Activated CD8-positive, alpha-beta T cell treated with anti-CD3 and anti-CD28 coated beads for 36 hours (primary cell): ENCODE measurements at regions not wholly inside any gene's neighbourhood (a gene's known extent, or its start where the extent isn't known, plus 50 kb on each side); places are given as distances from the start of the nearest gene placed in this dataset.
"Not testable (repeated sequence)": the region's sequence is repeated elsewhere in the genome, so short reads cannot be mapped to it uniquely, and the experiment has no call there.

Experiments
- ATAC-seq: fragments of 200-7000 bp; cut with Tn5 transposase; one replicate; pipeline ENCODE4 v1.10.0; 2021; ENCODE audit warnings: mild to moderate bottlenecking, moderate library complexity
- CTCF ChIA-PET: fragments of 350-600 bp; sonication (Branson Sonifier 250); formaldehyde crosslinking; loops from one replicate; lab custom pipeline; 2021; ENCODE audit warnings: antibody characterized with exemption; lab: Charles Lee
- POLR2A ChIA-PET: fragments of 350-600 bp; sonication (Branson Sonifier 250); formaldehyde crosslinking; loops from one replicate; lab custom pipeline; 2021; ENCODE audit warnings: antibody characterized with exemption; lab: Charles Lee
- DNase-seq: peaks from one replicate; pipeline ENCODE4 v3.0.0-alpha.2; 2020
- H3K27ac Mint-ChIP-seq: one replicate; pipeline ENCODE4 v1.8.0; 2021; ENCODE audit warnings: mild to moderate bottlenecking, mixed read lengths
- H3K27me3 Mint-ChIP-seq: one replicate; pipeline ENCODE4 v1.8.0; 2021; ENCODE audit warnings: mixed read lengths
- H3K36me3 Mint-ChIP-seq: one replicate; pipeline ENCODE4 v1.8.0; 2021; ENCODE audit warnings: low read depth, mixed read lengths
- H3K4me1 Mint-ChIP-seq: one replicate; pipeline ENCODE4 v1.8.0; 2021; ENCODE audit warnings: low read depth, mixed read lengths
- H3K4me3 Mint-ChIP-seq: one replicate; pipeline ENCODE4 v1.8.0; 2021; ENCODE audit warnings: mild to moderate bottlenecking, moderate library complexity, mixed read lengths
- H3K9me3 Mint-ChIP-seq: one replicate; pipeline ENCODE4 v1.8.0; 2021; ENCODE audit warnings: mixed read lengths
- intact Hi-C: fragments of 100-400 bp; cut with micrococcal nuclease; formaldehyde crosslinking; loops from one replicate; pipeline ENCODE4 v1.10.0; 2022
- TF ChIP-seq, protein P1 (sequence below): fragments of 200-600 bp; IDR thresholded peaks from one replicate; pipeline ENCODE4 v1.8.0; 2022; ENCODE audit warnings: antibody characterized with exemption, mild to moderate bottlenecking

GRCh38 chr6:169858935-169859351 lies 107.5 kb downstream of the ERMARD start:
- no peaks in the 10 kb centered on the region for H3K27me3 Mint-ChIP-seq
- POLR2A ChIA-PET = no interaction called here

DNA sequence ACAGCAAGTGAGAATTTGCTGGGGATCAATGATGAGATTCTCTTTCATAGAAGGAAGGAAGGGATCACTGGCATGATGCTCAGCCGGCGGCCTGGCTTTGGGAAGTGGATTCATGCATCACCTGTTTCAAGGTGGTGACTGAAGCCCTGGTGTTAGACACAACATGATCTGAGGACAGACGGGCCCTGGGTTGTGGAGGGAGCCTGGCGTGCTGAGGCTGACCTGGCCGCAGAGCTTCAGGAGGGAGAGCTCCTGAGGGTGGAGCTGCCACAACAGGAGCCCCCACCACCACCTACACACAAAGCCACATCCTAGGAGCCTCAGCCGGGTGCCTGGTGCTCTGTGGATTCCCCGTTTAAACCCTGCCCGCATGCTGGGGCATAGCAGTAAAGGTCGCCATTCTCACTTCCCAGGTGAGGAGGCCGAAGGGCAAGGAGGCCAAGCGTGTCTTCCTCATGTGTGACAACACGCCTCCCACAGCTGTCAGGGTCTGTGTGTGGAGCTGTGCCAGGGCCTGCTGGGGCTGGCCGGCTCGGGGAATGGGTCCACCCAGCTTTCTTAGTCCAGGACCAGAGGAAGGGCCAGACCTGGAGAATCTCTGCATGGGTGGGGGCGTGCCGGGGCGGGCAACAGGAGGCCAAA lies 107.0 kb downstream of the ERMARD start:
- no peaks in the 10 kb centered on the region for H3K36me3 Mint-ChIP-seq
- no peaks in the 10 kb centered on the region for H3K27me3 Mint-ChIP-seq
- ChIA-PET CTCF (interaction anchor here (1.2 to 4.2 kb wide), 2 partner anchors 12 to 27 kb away, joined by 3 to 15 read pairs; no protein-coding TSS in a partner anchor), POLR2A (no interaction called here)
- ATAC-seq = no peak
- TF ChIP-seq, protein P1, sequence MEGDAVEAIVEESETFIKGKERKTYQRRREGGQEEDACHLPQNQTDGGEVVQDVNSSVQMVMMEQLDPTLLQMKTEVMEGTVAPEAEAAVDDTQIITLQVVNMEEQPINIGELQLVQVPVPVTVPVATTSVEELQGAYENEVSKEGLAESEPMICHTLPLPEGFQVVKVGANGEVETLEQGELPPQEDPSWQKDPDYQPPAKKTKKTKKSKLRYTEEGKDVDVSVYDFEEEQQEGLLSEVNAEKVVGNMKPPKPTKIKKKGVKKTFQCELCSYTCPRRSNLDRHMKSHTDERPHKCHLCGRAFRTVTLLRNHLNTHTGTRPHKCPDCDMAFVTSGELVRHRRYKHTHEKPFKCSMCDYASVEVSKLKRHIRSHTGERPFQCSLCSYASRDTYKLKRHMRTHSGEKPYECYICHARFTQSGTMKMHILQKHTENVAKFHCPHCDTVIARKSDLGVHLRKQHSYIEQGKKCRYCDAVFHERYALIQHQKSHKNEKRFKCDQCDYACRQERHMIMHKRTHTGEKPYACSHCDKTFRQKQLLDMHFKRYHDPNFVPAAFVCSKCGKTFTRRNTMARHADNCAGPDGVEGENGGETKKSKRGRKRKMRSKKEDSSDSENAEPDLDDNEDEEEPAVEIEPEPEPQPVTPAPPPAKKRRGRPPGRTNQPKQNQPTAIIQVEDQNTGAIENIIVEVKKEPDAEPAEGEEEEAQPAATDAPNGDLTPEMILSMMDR = no peak
- H3K27ac Mint-ChIP-seq = no peak overlapping the region
- no peak for DNase-seq
- intact Hi-C loops = no loop called here
- peaks cover 25% of the 10 kb centered on the region for H3K4me1 Mint-ChIP-seq
- H3K9me3 Mint-ChIP-seq = peaks cover 6% of the 10 kb centered on the region
- H3K4me3 Mint-ChIP-seq = no peak overlapping the region

More at GRCh38 chr6:169858935-169859351, 107.5 kb downstream of the ERMARD start:
- intact Hi-C loops = no loop called here
- CTCF ChIA-PET = interaction anchor here (4.2 kb wide), 1 partner anchor 27 kb away, joined by 15 read pairs; no protein-coding TSS in a partner anchor
- Mint-ChIP-seq H3K4me3 (no peak overlapping the region), H3K27ac (no peak overlapping the region), H3K36me3 (no peaks in the 10 kb centered on the region), H3K9me3 (peaks cover 6% of the 10 kb centered on the region), H3K4me1 (peaks cover 30% of the 10 kb centered on the region)
- ATAC-seq (no peak), DNase-seq (no peak)
- TF ChIP-seq, protein P1 = no peak

- no peak for DNase-seq
- Mint-ChIP-seq H3K4me3 (no peak overlapping the region), H3K27ac (no peak overlapping the region), H3K27me3 (no peaks in the 10 kb centered on the region), H3K9me3 (peaks cover 12% of the 10 kb centered on the region), H3K36me3 (no peaks in the 10 kb centered on the region), H3K4me1 (peaks cover 23% of the 10 kb centered on the region)
- CTCF ChIA-PET = interaction anchor here (1.2 to 4.2 kb wide), 2 partner anchors 13 to 26 kb away, joined by 3 to 15 read pairs; no protein-coding TSS in a partner anchor
- TF ChIP-seq, protein P1 = no peak
- no peak for ATAC-seq
- intact Hi-C loops = no loop called here
- POLR2A ChIA-PET = no interaction called here
These were observed 106.2 kb downstream of the ERMARD start for GRCh38 chr6:169857343-169858292.

- H3K4me3 Mint-ChIP-seq, POLR2A ChIA-PET, H3K36me3 Mint-ChIP-seq, H3K27me3 Mint-ChIP-seq, ATAC-seq, intact Hi-C loops, H3K27ac Mint-ChIP-seq, CTCF ChIA-PET, DNase-seq: not testable (repeated sequence)
- H3K4me1 Mint-ChIP-seq = peaks cover 16% of the 10 kb centered on the region
- peaks cover 12% of the 10 kb centered on the region for H3K9me3 Mint-ChIP-seq
These were observed 105.3 kb downstream of the ERMARD start for GRCh38 chr6:169856442-169857342.

DNA sequence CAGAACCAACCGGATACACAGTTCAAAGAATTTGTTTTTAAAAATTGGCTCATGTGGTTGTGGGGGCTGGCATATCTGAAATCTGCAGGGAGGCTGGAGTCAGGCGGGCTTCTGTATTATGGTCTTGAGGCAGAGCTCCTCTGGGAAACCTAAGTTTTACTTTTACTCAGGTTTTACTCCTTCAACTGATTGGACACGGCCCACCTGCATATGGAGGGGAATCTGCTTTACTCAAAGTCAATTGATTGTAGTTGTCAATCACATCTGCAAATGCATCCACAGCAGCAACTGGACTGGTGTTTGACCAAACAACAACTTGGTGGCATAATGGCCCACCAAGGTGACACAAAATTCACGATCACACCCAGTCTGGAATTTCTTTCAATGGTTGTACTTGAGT lies 103.4 kb downstream of the ERMARD start:
- intact Hi-C loops = no loop called here
- no peak overlapping the region for H3K27ac Mint-ChIP-seq
- H3K36me3 Mint-ChIP-seq = no peaks in the 10 kb centered on the region
- ATAC-seq = no peak
- TF ChIP-seq, protein P1 = no peak
- peaks cover 12% of the 10 kb centered on the region for H3K9me3 Mint-ChIP-seq
- DNase-seq = no peak
- no peak overlapping the region for H3K4me3 Mint-ChIP-seq
- no peaks in the 10 kb centered on the region for H3K4me1 Mint-ChIP-seq
- ChIA-PET POLR2A (no interaction called here), CTCF (interaction anchor here (1.1 to 1.7 kb wide), 3 partner anchors 23 to 92 kb away, joined by 3 to 5 read pairs (median 3); no protein-coding TSS in a partner anchor)
- no peaks in the 10 kb centered on the region for H3K27me3 Mint-ChIP-seq
